OCI-LY1 (cell line): ENCODE measurements at regions not wholly inside any gene's neighbourhood (a gene's known extent, or its start where the extent isn't known, plus 50 kb on each side); places are given as distances from the start of the nearest gene placed in this dataset.

Experiments used
- CTCF ChIP-seq: fragments of 200-600 bp; sonication (generic), shearing (Covaris generic); IDR thresholded peaks from 2 replicates; pipeline ENCODE4 v1.5.1; 2017; ENCODE audit warnings: mild to moderate bottlenecking, antibody characterized with exemption, low read length, moderate library complexity, mixed read lengths
- EZH2 ChIP-seq: fragments of 200-600 bp; sonication (generic), shearing (Covaris generic); IDR thresholded peaks from 2 replicates; pipeline ENCODE4 v1.8.0; 2017; ENCODE audit warnings: borderline replicate concordance, mixed run types, mild to moderate bottlenecking, antibody characterized with exemption, low read length, moderate library complexity, mixed read lengths

- TF ChIP-seq CTCF (no peak), EZH2 (no peak)
These were observed 86.4 kb downstream of the HMHB1 start for GRCh38 chr5:143898381-143898780.
